Neural progenitor cell (in vitro differentiated cells): ENCODE measurements at regions not wholly inside any gene's neighbourhood (a gene's known extent, or its start where the extent isn't known, plus 50 kb on each side); places are given as distances from the start of the nearest gene placed in this dataset.

Source experiments
- DNase-seq: peaks from one replicate; pipeline ENCODE4 v3.0.0-alpha.2; 2016; ENCODE audit warnings: low spot score
- H2AFZ ChIP-seq: fragments of 200-600 bp; sonication (generic); replicated peaks from 2 replicates; pipeline ENCODE4 v1.6.1; 2016; ENCODE audit warnings: antibody characterized with exemption
- H3F3A ChIP-seq: fragments of 200-600 bp; sonication (generic); 2 replicates; pipeline ENCODE4 v1.6.1; 2016; ENCODE audit warnings: antibody characterized with exemption, low read depth
- H3K27ac ChIP-seq: fragments of 200-600 bp; sonication (generic); 2 replicates; pipeline ENCODE4 v1.5.1; 2016; ENCODE audit warnings: mild to moderate bottlenecking
- H3K27me3 ChIP-seq: fragments of 200-600 bp; sonication (generic); 2 replicates; pipeline ENCODE4 v1.6.1; 2016; ENCODE audit warnings: mild to moderate bottlenecking, moderate library complexity
- H3K36me3 ChIP-seq: fragments of 200-600 bp; sonication (generic); 2 replicates; pipeline ENCODE4 v1.5.1; 2016
- H3K4me1 ChIP-seq: fragments of 200-600 bp; sonication (generic); 2 replicates; pipeline ENCODE4 v1.6.1; 2016; ENCODE audit warnings: mixed run types
- H3K4me2 ChIP-seq: fragments of 200-600 bp; sonication (generic); 2 replicates; pipeline ENCODE4 v1.6.1; 2016
- H3K4me3 ChIP-seq: fragments of 200-600 bp; sonication (generic); 2 replicates; pipeline ENCODE4 v1.5.1; 2016
- H3K79me2 ChIP-seq: fragments of 200-600 bp; sonication (generic); 2 replicates; pipeline ENCODE4 v1.6.1; 2016; ENCODE audit warnings: low read depth
- H3K9ac ChIP-seq: fragments of 200-600 bp; sonication (generic); 2 replicates; pipeline ENCODE4 v1.6.1; 2016
- H3K9me3 ChIP-seq: fragments of 200-600 bp; sonication (generic); 2 replicates; pipeline ENCODE4 v1.5.1; 2016; ENCODE audit warnings: low read depth
- H4K20me1 ChIP-seq: fragments of 200-600 bp; sonication (generic); 2 replicates; pipeline ENCODE4 v1.6.1; 2016; ENCODE audit warnings: low read depth
- H3K27ac Mint-ChIP-seq: 3 replicates; pipeline ENCODE4 v1.8.0; 2021; ENCODE audit warnings: mixed read lengths
- H3K27me3 Mint-ChIP-seq: 2 replicates; pipeline ENCODE4 v1.8.0; 2022; ENCODE audit warnings: low read depth, mild to moderate bottlenecking, inconsistent platforms, moderate library complexity, mixed read lengths; ENCODE audit not compliant: insufficient read depth
- H3K36me3 Mint-ChIP-seq: 3 replicates; pipeline ENCODE4 v1.8.0; 2021; ENCODE audit warnings: mixed read lengths
- H3K4me1 Mint-ChIP-seq: 3 replicates; pipeline ENCODE4 v1.8.0; 2021; ENCODE audit warnings: mixed read lengths
- H3K4me3 Mint-ChIP-seq: 3 replicates; pipeline ENCODE4 v1.8.0; 2021; ENCODE audit warnings: mild to moderate bottlenecking, moderate library complexity, mixed read lengths
- H3K9me3 Mint-ChIP-seq: 3 replicates; pipeline ENCODE4 v1.8.0; 2020; ENCODE audit warnings: mixed read lengths
- EZH2 ChIP-seq: fragments of 200-600 bp; sonication (generic); IDR thresholded peaks from 2 replicates; pipeline ENCODE4 v1.6.1; 2017; ENCODE audit warnings: antibody characterized with exemption, mild to moderate bottlenecking, moderate library complexity
- EZH2phosphoT487 ChIP-seq: fragments of 200-600 bp; sonication (generic); IDR thresholded peaks from 2 replicates; pipeline ENCODE4 v1.6.1; 2017; ENCODE audit warnings: antibody characterized with exemption
- TF ChIP-seq, protein P1 (sequence below): fragments of 200-600 bp; sonication (generic); IDR thresholded peaks from 2 replicates; pipeline ENCODE4 v1.5.1; 2017; ENCODE audit warnings: antibody characterized with exemption, mild to moderate bottlenecking

DNA sequence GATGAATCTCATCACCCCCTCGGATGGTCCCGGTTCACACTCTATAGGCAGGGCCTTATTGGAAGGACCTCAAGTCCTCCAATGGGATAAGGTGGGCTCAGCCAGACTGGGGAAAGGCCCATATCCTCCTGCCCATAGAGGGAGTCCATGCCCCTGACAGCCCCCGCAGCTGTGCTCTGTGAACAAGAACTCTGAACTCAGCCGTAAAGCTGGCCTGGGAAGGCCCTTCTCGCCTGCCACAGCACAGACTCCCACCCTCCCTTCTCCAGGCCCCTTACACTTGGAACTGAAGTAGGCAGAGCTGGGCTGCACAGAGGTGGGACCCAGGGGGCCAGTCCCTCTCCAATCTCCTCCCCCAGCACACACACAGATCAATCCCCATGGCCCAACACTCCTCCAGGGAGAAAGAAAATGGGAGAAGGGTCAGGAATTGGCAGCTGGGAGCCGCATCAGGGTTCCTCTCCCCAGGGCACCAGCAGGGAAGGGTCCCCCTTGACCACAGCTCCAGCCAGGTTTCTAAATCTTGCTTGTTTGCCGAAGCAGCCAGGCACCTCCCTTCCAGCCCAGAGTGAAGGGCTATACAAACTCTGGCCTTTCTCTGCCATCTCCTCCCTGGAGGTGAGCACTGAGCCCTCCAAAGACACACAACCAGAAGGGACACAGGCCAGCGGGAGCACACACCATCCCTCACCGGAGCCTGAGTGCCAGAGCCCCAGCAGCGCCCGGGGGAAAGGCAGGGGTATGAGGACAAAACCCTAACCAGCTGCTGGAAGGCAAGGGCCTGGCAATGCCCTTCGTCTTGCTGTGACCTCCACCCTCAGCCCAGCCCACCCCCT is 454.1 kb downstream of the SOX9 start:
- Histone ChIP-seq H3K27me3 (no peaks in the 10 kb centered on the region), H4K20me1 (no peaks in the 10 kb centered on the region)
- H3K4me1 Mint-ChIP-seq, result peaks cover 35% of the 10 kb centered on the region

DNA sequence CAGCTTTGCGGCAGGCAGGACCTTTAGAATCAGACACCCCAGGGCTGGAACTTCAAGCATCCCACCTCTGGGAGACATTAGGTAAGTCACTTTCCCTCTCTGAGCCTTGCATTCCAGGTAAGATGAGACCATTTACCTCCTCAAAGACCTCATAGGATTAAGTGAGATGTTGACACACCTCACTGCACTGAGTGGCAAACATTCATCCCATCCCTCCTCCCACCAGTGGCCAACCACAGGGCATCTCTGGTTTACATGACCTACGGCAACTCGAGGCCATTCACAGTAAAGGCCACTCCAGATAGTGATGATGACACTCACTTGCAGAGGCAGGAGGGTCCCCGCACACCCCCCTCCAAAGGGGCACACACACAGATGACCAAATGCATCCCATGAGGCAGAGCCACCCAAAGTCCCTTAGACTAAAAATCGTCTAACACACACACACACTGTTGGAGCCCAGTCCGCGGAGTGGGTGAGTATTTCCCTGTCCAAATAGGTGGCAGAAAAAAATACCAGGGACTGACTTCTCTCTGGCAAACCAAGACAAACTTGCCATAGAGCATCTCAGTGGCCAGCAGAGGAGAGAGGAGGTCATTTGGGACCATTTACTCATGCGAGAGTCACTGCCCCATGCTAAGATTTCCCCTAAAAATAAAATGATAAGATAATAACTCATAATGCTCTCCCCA is 454.9 kb downstream of the SOX9 start:
- H3K27ac Mint-ChIP-seq, result peak overlapping the region; percentile 97
- H3K4me2 ChIP-seq, result peak overlapping the region; percentile 79
- H3F3A ChIP-seq, result peaks cover 20% of the 10 kb centered on the region
- DNase-seq, result peak; percentile 21
- no peaks in the 10 kb centered on the region for H4K20me1 ChIP-seq
- H3K4me1 ChIP-seq, result peaks cover 37% of the 10 kb centered on the region
- H3K27me3 ChIP-seq, result no peaks in the 10 kb centered on the region
- no peaks in the 10 kb centered on the region for H3K79me2 ChIP-seq
- TF ChIP-seq, protein P1, sequence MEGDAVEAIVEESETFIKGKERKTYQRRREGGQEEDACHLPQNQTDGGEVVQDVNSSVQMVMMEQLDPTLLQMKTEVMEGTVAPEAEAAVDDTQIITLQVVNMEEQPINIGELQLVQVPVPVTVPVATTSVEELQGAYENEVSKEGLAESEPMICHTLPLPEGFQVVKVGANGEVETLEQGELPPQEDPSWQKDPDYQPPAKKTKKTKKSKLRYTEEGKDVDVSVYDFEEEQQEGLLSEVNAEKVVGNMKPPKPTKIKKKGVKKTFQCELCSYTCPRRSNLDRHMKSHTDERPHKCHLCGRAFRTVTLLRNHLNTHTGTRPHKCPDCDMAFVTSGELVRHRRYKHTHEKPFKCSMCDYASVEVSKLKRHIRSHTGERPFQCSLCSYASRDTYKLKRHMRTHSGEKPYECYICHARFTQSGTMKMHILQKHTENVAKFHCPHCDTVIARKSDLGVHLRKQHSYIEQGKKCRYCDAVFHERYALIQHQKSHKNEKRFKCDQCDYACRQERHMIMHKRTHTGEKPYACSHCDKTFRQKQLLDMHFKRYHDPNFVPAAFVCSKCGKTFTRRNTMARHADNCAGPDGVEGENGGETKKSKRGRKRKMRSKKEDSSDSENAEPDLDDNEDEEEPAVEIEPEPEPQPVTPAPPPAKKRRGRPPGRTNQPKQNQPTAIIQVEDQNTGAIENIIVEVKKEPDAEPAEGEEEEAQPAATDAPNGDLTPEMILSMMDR, result no peak
- H3K27ac ChIP-seq, result peak overlapping the region; percentile 84
- H3K4me3 Mint-ChIP-seq, result peak overlapping the region; percentile 70
- H3K9me3 Mint-ChIP-seq, result no peaks in the 10 kb centered on the region
- H3K9ac ChIP-seq, result no peak overlapping the region
- no peak overlapping the region for H2AFZ ChIP-seq
- no peaks in the 10 kb centered on the region for H3K9me3 ChIP-seq
- H3K36me3 Mint-ChIP-seq, result no peaks in the 10 kb centered on the region
- H3K4me1 Mint-ChIP-seq, result peaks cover 39% of the 10 kb centered on the region
- H3K27me3 Mint-ChIP-seq, result peaks cover 6% of the 10 kb centered on the region
- H3K4me3 ChIP-seq, result peak overlapping the region; percentile 35
- no peaks in the 10 kb centered on the region for H3K36me3 ChIP-seq

More for the DNA sequence above, 454.1 kb downstream of the SOX9 start:
- no peak overlapping the region for H3K4me3 ChIP-seq
- H3K4me1 ChIP-seq, result peaks cover 37% of the 10 kb centered on the region
- no peak overlapping the region for H3K4me3 Mint-ChIP-seq
- no peak overlapping the region for H2AFZ ChIP-seq
- no peaks in the 10 kb centered on the region for H3K79me2 ChIP-seq
- no peak overlapping the region for H3K27ac ChIP-seq
- peak overlapping the region; percentile 72 for H3K27ac Mint-ChIP-seq
- H3K27me3 Mint-ChIP-seq, result peaks cover 6% of the 10 kb centered on the region
- H3K36me3 Mint-ChIP-seq, result no peaks in the 10 kb centered on the region
- TF ChIP-seq EZH2, result no peak
- H3K9me3 ChIP-seq, result no peaks in the 10 kb centered on the region
- no peaks in the 10 kb centered on the region for H3K9me3 Mint-ChIP-seq
- H3K36me3 ChIP-seq, result no peaks in the 10 kb centered on the region
- H3K9ac ChIP-seq, result no peak overlapping the region
- H3K4me2 ChIP-seq, result no peak overlapping the region
- H3F3A ChIP-seq, result peaks cover 20% of the 10 kb centered on the region
- DNase-seq, result no peak

DNA sequence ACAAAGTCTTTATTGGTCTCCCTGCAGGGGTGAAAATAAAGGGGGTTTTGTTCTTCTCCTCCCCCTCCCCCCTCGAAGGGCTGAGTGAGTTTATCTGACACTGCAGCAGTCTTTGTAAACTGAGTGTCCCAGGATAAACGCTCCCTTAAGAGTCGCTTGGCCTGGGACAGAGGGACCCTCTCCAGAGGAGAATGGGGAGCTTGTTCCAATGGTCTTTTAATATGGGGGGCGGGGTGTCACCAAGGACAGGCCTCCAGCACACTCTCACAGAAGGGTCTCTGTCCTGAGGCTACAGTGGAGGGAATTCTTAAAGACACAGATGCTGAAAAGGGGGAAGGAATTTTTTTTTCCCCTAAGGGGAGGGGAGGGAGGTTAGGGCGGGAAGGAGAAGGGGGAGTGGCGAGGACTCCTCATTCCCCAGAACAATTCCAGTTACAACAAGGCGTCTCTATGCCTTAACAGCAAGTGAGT is 455.5 kb downstream of the SOX9 start:
- Histone ChIP-seq H3K9me3 (no peaks in the 10 kb centered on the region), H3K36me3 (no peaks in the 10 kb centered on the region), H2AFZ (peak overlapping the region; percentile 92), H3K4me2 (peak overlapping the region; percentile 79), H3K27ac (peak overlapping the region; percentile 84), H4K20me1 (no peaks in the 10 kb centered on the region), H3K4me3 (peak overlapping the region; percentile 35), H3K79me2 (no peaks in the 10 kb centered on the region), H3F3A (peaks cover 20% of the 10 kb centered on the region), H3K27me3 (no peaks in the 10 kb centered on the region), H3K9ac (no peak overlapping the region), H3K4me1 (peaks cover 37% of the 10 kb centered on the region)
- Mint-ChIP-seq H3K9me3 (no peaks in the 10 kb centered on the region), H3K36me3 (no peaks in the 10 kb centered on the region), H3K27ac (peak overlapping the region; percentile 97), H3K4me1 (peaks cover 46% of the 10 kb centered on the region), H3K27me3 (peaks cover 6% of the 10 kb centered on the region), H3K4me3 (peak overlapping the region; percentile 70)
- TF ChIP-seq EZH2 (no peak), EZH2phosphoT487 (no peak)
- TF ChIP-seq, protein P1, result no peak
- peak; percentile 78 for DNase-seq
